Psoas muscle (tissue), 7 donors: ENCODE measurements at regions not wholly inside any gene's neighbourhood (a gene's known extent, or its start where the extent isn't known, plus 50 kb on each side); places are given as distances from the start of the nearest gene placed in this dataset.

Experiments
- ATAC-seq, 4 donors: fragments of 200-7000 bp; cut with Tn5 transposase; one replicate each; pipeline ENCODE4 v1.9.1; 2020; ENCODE audit warnings: moderate library complexity in 3 of 4, mild to moderate bottlenecking in 2 of 4
- DNase-seq, 2 donors: peaks; one replicate each; pipeline ENCODE4 v3.0.0-alpha.2; 2020
- H3K27ac ChIP-seq: fragments of 200-600 bp; one replicate; pipeline ENCODE4 v1.8.0; 2022
- H3K27me3 ChIP-seq, 3 donors: fragments of 200-600 bp in 1 of 3; one replicate each; pipeline versions ENCODE4 v1.6.1 to v1.8.0; 2013 to 2022; ENCODE audit warnings: low read length in 2 of 3, mild to moderate bottlenecking in 2 of 3, moderate library complexity in 1 of 3; ENCODE audit not compliant: insufficient read depth in 3 of 3
- H3K36me3 ChIP-seq, 2 donors: fragments of 200-600 bp in 1 of 2; one replicate each; pipeline versions ENCODE4 v1.6.1 to v1.8.0; 2013 to 2022; ENCODE audit warnings: low read depth in 1 of 2, mild to moderate bottlenecking in 1 of 2, moderate library complexity in 1 of 2; ENCODE audit not compliant: insufficient read depth in 1 of 2
- H3K4me1 ChIP-seq: fragments of 200-600 bp; one replicate; pipeline ENCODE4 v1.8.0; 2022
- H3K4me3 ChIP-seq: fragments of 200-600 bp; one replicate; pipeline ENCODE4 v1.8.0; 2022; ENCODE audit warnings: mild to moderate bottlenecking
- H3K9me3 ChIP-seq: fragments of 200-600 bp; one replicate; pipeline ENCODE4 v1.8.0; 2022
- WGBS, 3 donors: extraction: QIAGEN DNeasy Blood & Tissue Kit; methylation state at CpG; one replicate each; pipeline versions ENCODE4 v1.1.6 to v1.1.7; 2013; 5-methylcytosine and 5-hydroxymethylcytosine counted together
- intact Hi-C, 2 donors: fragments of 100-400 bp; cut with DNase I; formaldehyde crosslinking; loops; one replicate each; pipeline versions ENCODE4 v1.11.0 to v1.14.2; 2022
- TF ChIP-seq, protein P1 (sequence below): fragments of 200-600 bp; IDR thresholded peaks from one replicate; pipeline ENCODE4 v1.8.0; 2022; ENCODE audit warnings: antibody characterized with exemption
- donor health status: healthy with polysubstance abuse.
- donor health status: DM: no; HTN: no; CAD: no; lungs with moderate emphysema.
- donor health status: Bipolar disorder and iron deficiency.
- donor health status: healthy.
- donor health status: DM: yes; HTN: yes; CAD: no.
- donor health status: DM: no; HTN: no; CAD: no.
- donor health status: DM: yes; HTN: yes; CAD: no.

- H3K9me3 ChIP-seq, result no peaks in the 10 kb centered on the region
- TF ChIP-seq, protein P1, sequence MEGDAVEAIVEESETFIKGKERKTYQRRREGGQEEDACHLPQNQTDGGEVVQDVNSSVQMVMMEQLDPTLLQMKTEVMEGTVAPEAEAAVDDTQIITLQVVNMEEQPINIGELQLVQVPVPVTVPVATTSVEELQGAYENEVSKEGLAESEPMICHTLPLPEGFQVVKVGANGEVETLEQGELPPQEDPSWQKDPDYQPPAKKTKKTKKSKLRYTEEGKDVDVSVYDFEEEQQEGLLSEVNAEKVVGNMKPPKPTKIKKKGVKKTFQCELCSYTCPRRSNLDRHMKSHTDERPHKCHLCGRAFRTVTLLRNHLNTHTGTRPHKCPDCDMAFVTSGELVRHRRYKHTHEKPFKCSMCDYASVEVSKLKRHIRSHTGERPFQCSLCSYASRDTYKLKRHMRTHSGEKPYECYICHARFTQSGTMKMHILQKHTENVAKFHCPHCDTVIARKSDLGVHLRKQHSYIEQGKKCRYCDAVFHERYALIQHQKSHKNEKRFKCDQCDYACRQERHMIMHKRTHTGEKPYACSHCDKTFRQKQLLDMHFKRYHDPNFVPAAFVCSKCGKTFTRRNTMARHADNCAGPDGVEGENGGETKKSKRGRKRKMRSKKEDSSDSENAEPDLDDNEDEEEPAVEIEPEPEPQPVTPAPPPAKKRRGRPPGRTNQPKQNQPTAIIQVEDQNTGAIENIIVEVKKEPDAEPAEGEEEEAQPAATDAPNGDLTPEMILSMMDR, result no peak
- H3K4me1 ChIP-seq, result no peaks in the 10 kb centered on the region
- no peak overlapping the region for H3K27ac ChIP-seq
- no peak overlapping the region for H3K4me3 ChIP-seq
- 35 to 51% (median 46%) methylated on average over 2 of the region's 2 CpGs for WGBS, 3 donors
- DNase-seq (no peak), ATAC-seq (no peak)
- H3K27me3 ChIP-seq, result no peaks in the 10 kb centered on the region
- no peaks in the 10 kb centered on the region for H3K36me3 ChIP-seq
- intact Hi-C loops, result no loop called here
Observed at GRCh38 chr18:34098109-34098508, 126.6 kb downstream of the NOL4 start.

GRCh38 chr18:34097312-34097711 lies 127.4 kb downstream of the NOL4 start:
- TF ChIP-seq, protein P1, result no peak
- no peaks in the 10 kb centered on the region for H3K9me3 ChIP-seq
- DNase-seq (no peak), ATAC-seq (no peak)
- no peaks in the 10 kb centered on the region for H3K36me3 ChIP-seq
- H3K27ac ChIP-seq, result no peak overlapping the region
- no peaks in the 10 kb centered on the region for H3K4me1 ChIP-seq
- H3K27me3 ChIP-seq, result no peaks in the 10 kb centered on the region
- 85 to 96% (median 88%) methylated on average over 1 of the region's 1 CpG for WGBS, 3 donors
- intact Hi-C loops, result no loop called here
- no peak overlapping the region for H3K4me3 ChIP-seq

GRCh38 chr18:34094148-34094547 lies 130.6 kb downstream of the NOL4 start:
- WGBS, 3 donors, result 84 to 91% (median 88%) methylated on average over 1 of the region's 1 CpG
- intact Hi-C loops, result no loop called here
- H3K27me3 ChIP-seq, result no peaks in the 10 kb centered on the region
- no peak overlapping the region for H3K27ac ChIP-seq
- H3K4me1 ChIP-seq, result no peaks in the 10 kb centered on the region
- DNase-seq (no peak), ATAC-seq (no peak)
- no peak overlapping the region for H3K4me3 ChIP-seq
- H3K36me3 ChIP-seq, result no peaks in the 10 kb centered on the region
- no peaks in the 10 kb centered on the region for H3K9me3 ChIP-seq
- TF ChIP-seq, protein P1, result no peak

- no peak overlapping the region for H3K27ac ChIP-seq
- H3K27me3 ChIP-seq, result no peaks in the 10 kb centered on the region
- no peaks in the 10 kb centered on the region for H3K4me1 ChIP-seq
- WGBS, 3 donors, result 85 to 92% (median 92%) methylated on average over 1 of the region's 1 CpG
- H3K36me3 ChIP-seq, result no peaks in the 10 kb centered on the region
- DNase-seq (no peak), ATAC-seq (no peak)
- no peak overlapping the region for H3K4me3 ChIP-seq
- H3K9me3 ChIP-seq, result no peaks in the 10 kb centered on the region
- intact Hi-C loops, result no loop called here
- TF ChIP-seq, protein P1, result no peak
Observed at GRCh38 chr18:34092796-34093195, 131.9 kb downstream of the NOL4 start.

DNA sequence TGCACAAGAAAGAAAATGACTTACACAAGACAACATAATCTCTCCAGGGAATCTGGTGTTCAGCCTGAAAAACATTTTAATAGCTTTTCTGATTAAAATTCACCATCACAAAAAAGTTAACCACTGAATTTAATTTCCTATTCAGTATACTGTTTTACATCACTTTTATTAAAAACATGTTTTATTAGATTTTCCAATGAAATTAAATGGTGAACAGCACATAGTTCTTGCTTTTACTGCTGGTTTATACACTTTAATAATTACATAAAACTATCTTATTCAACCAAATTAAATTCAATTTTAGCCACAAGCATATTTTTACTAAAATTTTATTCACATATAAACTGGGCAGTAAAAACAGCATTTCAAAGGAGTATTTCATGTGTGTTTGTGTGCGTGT lies 138.3 kb downstream of the NOL4 start:
- WGBS, 3 donors, result 0 to 52% (median 0%) methylated on average over 1 of the region's 1 CpG
- no peaks in the 10 kb centered on the region for H3K27me3 ChIP-seq
- H3K27ac ChIP-seq, result no peak overlapping the region
- TF ChIP-seq, protein P1, result no peak
- ATAC-seq, result no peak
- no peak for DNase-seq
- H3K4me1 ChIP-seq, result no peaks in the 10 kb centered on the region
- H3K4me3 ChIP-seq, result no peak overlapping the region
- intact Hi-C loops, result no loop called here
- H3K9me3 ChIP-seq, result no peaks in the 10 kb centered on the region
- no peaks in the 10 kb centered on the region for H3K36me3 ChIP-seq
